Jurkat, Clone E6-1 (cell line): ENCODE measurements at regions not wholly inside any gene's neighbourhood (a gene's known extent, or its start where the extent isn't known, plus 50 kb on each side); places are given as distances from the start of the nearest gene placed in this dataset.
"Not testable (repeated sequence)": the region's sequence is repeated elsewhere in the genome, so short reads cannot be mapped to it uniquely, and the experiment has no call there.

Experiments used
- DNase-seq: peaks from one replicate; pipeline ENCODE4 v3.0.0-alpha.2; 2011; ENCODE audit warnings: low read depth, low spot score
- H3K4me3 ChIP-seq: 2 replicates; pipeline ENCODE4 v1.5.1; 2011; ENCODE audit warnings: mild to moderate bottlenecking, low read length, control low read depth, moderate library complexity

- no peak for DNase-seq
- H3K4me3 ChIP-seq: no peak overlapping the region
These were observed 148.1 kb upstream of the RASA1 start for GRCh38 chr5:87119588-87119987.

- H3K4me3 ChIP-seq: no peak overlapping the region
- DNase-seq: peak; percentile 47
These were observed 147.0 kb upstream of the RASA1 start for GRCh38 chr5:87120518-87121303.

- peak; percentile 72 for DNase-seq
- peak overlapping the region; percentile 27 for H3K4me3 ChIP-seq
These were observed 146.2 kb upstream of the RASA1 start for GRCh38 chr5:87121304-87122150.

GRCh38 chr5:87122151-87122977, 145.3 kb upstream of the RASA1 start:
- DNase-seq: no peak
- H3K4me3 ChIP-seq: peak overlapping the region; percentile 27

- no peak for DNase-seq
- no peak overlapping the region for H3K4me3 ChIP-seq
These were observed 141.9 kb upstream of the RASA1 start for GRCh38 chr5:87125766-87126165.

- no peak for DNase-seq
- H3K4me3 ChIP-seq: no peak overlapping the region
These were observed 140.8 kb upstream of the RASA1 start for GRCh38 chr5:87126869-87127268.

- H3K4me3 ChIP-seq: no peak overlapping the region
- no peak for DNase-seq
These were observed 140.3 kb upstream of the RASA1 start for GRCh38 chr5:87127426-87127825.

GRCh38 chr5:87127956-87128687, 139.6 kb upstream of the RASA1 start:
- DNase-seq: no peak
- H3K4me3 ChIP-seq: no peak overlapping the region

- no peak for DNase-seq
- H3K4me3 ChIP-seq: no peak overlapping the region
These were observed 138.6 kb upstream of the RASA1 start for GRCh38 chr5:87129046-87129445.

- DNase-seq: no peak
- H3K4me3 ChIP-seq: no peak overlapping the region
These were observed 135.0 kb upstream of the RASA1 start for GRCh38 chr5:87132696-87133095.

GRCh38 chr5:87134513-87134912, 133.2 kb upstream of the RASA1 start:
- not testable (repeated sequence) for H3K4me3 ChIP-seq, DNase-seq

GRCh38 chr5:87136096-87136495, 131.6 kb upstream of the RASA1 start:
- no peak overlapping the region for H3K4me3 ChIP-seq
- DNase-seq: no peak

- DNase-seq: no peak
- H3K4me3 ChIP-seq: no peak overlapping the region
These were observed 130.9 kb upstream of the RASA1 start for GRCh38 chr5:87136733-87137132.

- no peak for DNase-seq
- H3K4me3 ChIP-seq: no peak overlapping the region
These were observed 130.4 kb upstream of the RASA1 start for GRCh38 chr5:87137283-87137682.

- H3K4me3 ChIP-seq: no peak overlapping the region
- DNase-seq: no peak
These were observed 129.4 kb upstream of the RASA1 start for GRCh38 chr5:87138091-87138805.

- DNase-seq: no peak
- no peak overlapping the region for H3K4me3 ChIP-seq
These were observed 127.9 kb upstream of the RASA1 start for GRCh38 chr5:87139795-87140194.

GRCh38 chr5:87141544-87141943, 126.1 kb upstream of the RASA1 start:
- DNase-seq: no peak
- no peak overlapping the region for H3K4me3 ChIP-seq

GRCh38 chr5:87145853-87146252, 121.8 kb upstream of the RASA1 start:
- H3K4me3 ChIP-seq, DNase-seq: not testable (repeated sequence)
